ENCODE measurements at regions not wholly inside any gene's neighbourhood (a gene's known extent, or its start where the extent isn't known, plus 50 kb on each side); places are given as distances from the start of the nearest gene placed in this dataset.

DNA sequence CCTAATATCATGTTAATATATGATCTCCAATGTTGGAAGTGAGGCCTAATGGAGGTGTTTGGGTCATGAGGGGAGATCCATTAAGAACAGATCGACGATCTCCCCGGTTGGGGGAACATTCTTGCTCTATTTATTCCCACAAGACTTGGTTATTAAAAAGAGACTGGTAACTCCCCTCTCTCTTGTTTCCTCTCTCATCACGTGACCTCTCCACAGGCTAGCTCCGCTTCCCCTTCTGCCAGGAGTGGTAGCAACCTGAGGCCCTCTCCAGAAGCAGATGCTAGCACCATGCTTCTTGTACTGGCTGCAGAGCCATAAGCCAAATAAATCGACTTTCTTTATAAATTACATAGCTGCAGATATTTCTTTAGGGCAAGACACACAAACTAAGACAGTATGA, 794.4 kb downstream of the MTRR start:
- DNase-seq, result no peak

DNA sequence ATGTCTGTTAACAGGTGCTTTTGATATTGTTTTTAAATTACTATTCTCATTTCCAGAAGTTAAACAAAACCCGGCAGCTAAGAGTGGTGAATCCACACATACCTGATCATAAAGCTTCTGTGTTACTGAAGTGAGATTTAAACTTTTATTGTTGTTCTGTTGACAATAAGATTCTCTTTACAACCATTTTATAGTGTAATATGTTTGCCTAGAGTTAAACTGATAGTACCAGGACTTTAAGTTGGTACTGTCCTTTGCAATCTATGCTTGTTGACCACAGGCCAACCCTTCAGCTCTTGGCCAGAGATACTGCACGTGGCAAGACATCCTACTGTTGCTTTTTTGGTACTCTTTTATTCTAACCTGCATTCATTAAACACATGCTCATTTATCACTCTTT, 806.2 kb downstream of the MTRR start:
- no peak for DNase-seq

DNA sequence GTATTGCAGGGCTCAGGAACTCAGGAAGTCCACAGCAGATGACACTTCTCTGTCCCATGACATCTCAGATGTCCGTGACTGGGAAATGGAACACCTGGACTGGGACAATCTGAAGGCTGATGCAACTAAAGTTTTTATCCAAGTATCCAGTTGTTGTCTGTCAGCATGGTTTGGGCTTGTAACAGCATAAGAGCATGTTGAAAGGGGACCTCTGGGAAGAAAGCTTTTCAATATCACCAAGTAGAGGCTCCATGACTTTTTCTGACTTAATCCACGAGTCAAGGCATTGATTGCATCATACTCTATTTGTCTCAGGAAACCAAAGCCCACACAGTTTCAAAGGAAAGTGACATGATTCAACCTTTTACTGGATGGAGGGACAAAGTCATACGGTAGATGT, 807.7 kb downstream of the MTRR start:
- no peak for DNase-seq

GRCh38 chr5:8682381-8682780, 813.4 kb downstream of the MTRR start:
- no peak for DNase-seq

GRCh38 chr5:8683496-8683895, 814.5 kb downstream of the MTRR start:
- DNase-seq, result no peak

DNA sequence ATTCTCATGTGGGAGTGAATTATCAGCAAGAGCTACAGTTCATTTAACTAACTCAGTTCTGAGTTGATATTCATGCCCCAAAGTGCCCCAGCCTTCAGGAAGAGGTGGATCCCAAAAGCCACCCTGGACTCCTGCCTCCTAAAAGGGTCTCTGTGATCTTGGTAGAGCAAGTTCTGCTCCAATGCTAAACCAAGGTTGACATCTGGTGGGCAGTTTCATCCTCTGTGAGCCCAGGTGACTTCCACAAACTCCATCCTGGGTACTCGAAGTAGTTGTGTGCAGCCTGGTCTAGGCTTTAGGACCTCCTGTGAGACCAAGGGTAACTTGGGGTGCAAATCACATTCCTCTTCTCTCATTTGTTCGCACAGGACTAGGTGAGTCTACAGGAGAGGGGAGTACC, 816.8 kb downstream of the MTRR start:
- no peak for DNase-seq

DNA sequence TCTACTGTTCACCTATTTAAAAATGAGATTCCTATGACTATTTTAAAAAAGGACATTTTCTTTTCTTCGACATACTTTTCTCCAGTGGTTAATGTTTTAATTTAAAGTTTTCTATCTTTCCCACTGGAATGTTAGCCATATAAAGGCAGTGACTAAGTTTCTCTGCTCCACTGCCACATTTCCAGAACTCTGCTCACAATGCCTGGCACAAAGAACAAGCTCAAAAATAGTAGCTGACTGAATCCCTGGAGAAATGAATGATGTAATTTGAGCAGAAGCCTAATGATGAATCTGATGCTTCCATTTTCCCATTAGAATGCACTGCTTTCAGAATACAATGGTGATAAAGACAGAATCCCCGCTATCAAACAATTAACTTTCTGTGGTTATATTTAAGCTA, 817.8 kb downstream of the MTRR start:
- DNase-seq, result no peak

- DNase-seq, result no peak
These were observed 820.8 kb downstream of the MTRR start for GRCh38 chr5:8689773-8690172.

GRCh38 chr5:8691221-8691620, 822.3 kb downstream of the MTRR start:
- no peak for DNase-seq

DNA sequence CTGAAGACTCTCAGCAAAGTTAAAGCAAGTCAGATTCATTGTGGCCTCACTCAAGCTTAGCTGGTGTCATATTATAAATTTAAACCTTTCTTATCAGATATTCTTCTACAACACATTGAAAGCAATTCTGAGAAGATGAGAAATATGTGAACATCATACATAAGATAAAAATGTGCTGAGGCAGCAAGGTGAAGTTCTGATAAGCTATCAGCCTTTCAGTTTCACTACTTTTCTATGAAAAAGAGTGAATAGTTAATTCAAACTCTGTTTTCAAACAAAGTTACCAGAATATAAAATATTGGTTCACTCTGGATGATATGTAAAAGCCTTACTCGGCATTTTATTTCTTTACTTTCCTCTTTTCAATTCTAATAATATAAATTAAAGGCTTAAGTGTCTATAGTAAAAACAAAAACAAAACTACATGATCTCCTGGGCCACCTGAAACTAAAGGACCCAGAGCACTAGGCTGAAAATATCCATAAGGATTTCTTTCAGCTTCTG, 824.4 kb downstream of the MTRR start:
- DNase-seq, result no peak

DNA sequence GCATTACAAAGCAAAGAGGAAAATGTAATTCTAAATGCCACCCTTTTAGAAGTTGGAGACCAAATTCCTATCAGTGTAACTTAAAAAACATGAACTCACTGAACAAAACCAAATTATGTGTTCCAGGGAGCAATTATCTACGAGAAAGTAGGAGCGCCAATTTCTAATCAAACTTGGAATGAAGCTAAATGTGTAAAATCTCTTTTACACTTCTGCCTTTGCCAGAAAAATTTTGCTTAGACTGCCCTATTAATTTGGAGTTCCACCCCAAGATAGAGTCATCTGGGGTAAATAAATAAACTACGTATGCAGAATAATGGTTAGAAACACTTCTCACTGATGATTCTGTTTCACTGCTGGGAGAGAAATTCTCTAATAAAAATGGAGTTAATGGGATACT, 825.6 kb downstream of the MTRR start:
- DNase-seq, result no peak

GRCh38 chr5:8695902-8696845, 827.2 kb downstream of the MTRR start:
- DNase-seq, result no peak

DNA sequence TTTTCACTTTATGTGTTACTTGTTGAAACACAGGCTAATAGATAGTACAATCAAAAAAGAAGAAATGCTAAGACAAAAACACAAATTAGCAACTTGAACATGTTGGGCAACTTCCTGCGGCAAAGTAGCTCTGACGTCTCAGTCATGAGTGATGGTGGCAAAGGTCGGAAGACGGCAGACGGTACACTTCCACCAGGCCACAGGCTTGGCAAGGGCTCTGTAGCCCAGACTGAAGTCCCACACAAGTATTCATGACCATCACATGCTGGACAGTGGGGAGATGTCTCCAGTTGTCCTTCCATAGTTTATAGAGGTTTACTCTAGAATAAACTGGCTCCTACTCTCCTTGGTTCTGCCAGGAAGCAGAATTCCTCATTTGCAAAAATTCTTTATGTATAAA, 831.3 kb downstream of the MTRR start:
- no peak for DNase-seq

DNA sequence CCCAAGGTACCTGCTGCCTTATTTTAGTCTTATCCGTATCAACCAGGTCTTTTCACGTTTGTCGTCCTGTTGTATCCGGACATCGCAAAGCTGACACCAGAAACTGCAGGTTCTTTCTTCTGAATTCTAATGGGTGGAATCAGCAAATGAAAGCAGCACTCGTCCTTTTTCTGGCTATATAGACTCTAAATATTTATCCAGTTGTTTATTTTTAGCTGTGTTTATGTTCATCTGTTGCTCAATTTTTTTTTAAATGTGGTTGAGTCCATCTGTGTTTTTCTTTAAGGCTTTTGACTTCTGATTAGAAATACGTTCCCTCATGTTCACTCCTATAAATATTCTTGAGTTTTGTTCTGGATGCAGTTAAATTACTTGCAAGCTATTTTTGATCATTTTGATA, 831.7 kb downstream of the MTRR start:
- DNase-seq, result no peak

- DNase-seq, result no peak
These were observed 832.3 kb downstream of the MTRR start for GRCh38 chr5:8701251-8701650.

DNA sequence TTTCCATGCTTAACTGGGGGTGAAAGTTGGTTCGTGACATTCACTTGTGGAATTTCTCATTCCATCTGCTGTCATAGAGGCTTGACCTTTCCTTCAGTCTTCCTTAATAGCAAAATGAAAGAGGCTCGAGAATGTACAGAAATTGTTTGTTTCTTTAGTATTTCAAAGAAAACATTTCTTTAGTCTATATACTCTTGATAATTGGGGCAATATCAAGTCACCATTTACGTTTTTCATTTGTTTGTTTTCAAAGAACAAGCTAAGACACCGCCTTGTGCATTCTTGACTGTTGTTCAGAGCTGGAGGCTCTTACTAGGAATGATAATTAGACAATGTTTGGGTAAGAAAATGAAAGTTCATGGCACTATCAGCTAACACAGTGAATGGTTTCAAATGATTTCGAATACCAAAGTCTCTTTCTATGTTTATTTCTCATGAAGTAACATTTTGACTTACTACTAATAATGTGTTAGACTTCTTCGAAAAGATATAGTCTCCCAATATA, 835.4 kb downstream of the SEMA5A start:
- no peak for DNase-seq

DNA sequence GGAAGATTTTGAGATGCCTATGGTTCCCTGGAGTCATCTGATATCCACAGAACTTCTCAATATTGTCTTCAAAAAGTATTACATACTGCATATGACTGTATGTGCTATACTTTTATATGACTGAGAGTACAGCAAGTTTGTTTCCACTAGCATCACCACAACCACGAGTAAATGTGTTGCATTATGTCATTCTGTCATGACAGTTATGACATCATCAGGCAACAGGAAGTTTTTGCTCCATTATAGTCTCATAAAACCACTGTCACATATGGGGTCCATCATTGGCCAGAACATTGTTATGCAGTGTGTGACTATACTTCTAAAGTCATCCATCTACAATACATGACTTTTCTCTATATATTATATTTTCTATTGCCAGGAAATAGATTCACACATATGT, 831.7 kb downstream of the SEMA5A start:
- no peak for DNase-seq

GRCh38 chr5:8714861-8715260, 831.0 kb downstream of the SEMA5A start:
- no peak for DNase-seq

- no peak for DNase-seq
These were observed 826.1 kb downstream of the SEMA5A start for GRCh38 chr5:8719796-8720195.

GRCh38 chr5:8720506-8720905, 825.4 kb downstream of the SEMA5A start:
- DNase-seq, result no peak

GRCh38 chr5:8721536-8721935, 824.3 kb downstream of the SEMA5A start:
- DNase-seq, result no peak

DNA sequence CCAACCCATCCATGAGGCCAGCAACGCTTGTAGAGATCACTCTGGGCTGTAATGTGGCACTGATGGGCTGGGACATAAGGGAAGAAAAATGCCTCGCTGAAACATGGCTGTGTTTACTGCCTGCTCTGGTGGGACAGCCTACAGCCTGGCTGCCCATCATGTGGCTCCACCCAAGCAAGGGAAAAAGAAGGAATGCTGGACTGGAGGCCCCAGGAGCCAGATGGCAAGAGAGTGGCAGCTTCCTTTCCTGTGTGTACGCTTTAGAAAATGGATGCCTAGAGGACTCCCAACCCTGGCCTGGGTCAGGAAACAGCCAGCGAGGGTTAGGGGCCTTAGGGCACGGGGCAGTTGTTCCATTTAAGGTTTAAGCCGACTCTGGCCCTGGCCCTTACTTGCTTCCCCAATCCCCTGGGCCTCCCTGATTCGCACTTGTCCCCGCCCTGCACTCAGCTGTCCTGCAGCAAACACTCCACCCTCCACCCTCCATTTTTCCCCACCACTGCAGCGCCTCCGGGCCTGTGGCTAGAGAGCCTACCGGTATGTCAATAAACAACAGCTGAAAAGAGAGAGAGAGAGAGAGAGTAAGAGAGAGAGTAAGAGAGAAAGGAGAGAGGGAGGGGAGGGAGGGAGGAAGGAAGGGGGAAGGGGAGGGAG, 819.4 kb downstream of the SEMA5A start:
- no peak for DNase-seq

GRCh38 chr5:8727396-8727795, 818.5 kb downstream of the SEMA5A start:
- no peak for DNase-seq

DNA sequence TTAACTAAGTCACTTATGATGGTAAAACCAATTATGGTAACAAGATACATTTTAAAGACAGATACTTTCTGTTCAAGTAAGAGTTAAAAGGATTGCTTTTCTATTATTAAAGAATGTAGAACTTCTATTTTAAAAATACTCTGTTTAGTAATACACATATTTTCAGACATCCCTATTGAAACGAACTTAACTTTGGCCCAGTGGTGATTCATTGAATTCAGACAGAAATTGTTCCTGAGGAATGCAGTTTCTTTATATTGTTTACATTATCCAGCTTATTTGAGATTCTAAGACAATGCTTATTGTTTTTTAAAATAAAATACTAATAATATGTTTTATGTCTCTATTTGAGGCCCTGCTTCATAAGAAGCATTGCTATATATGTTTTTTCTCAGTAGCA, 816.4 kb downstream of the SEMA5A start:
- no peak for DNase-seq

All from activated CD4-positive, alpha-beta T cell treated with anti-CD3 and anti-CD28 coated beads, Interleukin-2, amount 50 U/mL, for 48 hours (primary cell).